SHP77 (cell line): ENCODE measurements at regions not wholly inside any gene's neighbourhood (a gene's known extent, or its start where the extent isn't known, plus 50 kb on each side); places are given as distances from the start of the nearest gene placed in this dataset.
"Not testable (repeated sequence)": the region's sequence is repeated elsewhere in the genome, so short reads cannot be mapped to it uniquely, and the experiment has no call there.

Source experiments
- DNase-seq, 2 experiments: peaks; one replicate each; lab custom pipeline; 2025; lab: John Stamatoyannopoulos, UW

- DNase-seq: no peak
Measured at GRCh38 chr4:118587116-118587831, 97.9 kb upstream of the METTL14 start.

GRCh38 chr4:118587946-118588345 lies 97.2 kb upstream of the METTL14 start:
- no peak for DNase-seq

GRCh38 chr4:118589471-118590055 lies 95.6 kb upstream of the METTL14 start:
- no peak for DNase-seq

- not testable (repeated sequence) for DNase-seq
Measured at GRCh38 chr4:118591339-118592046, 93.7 kb upstream of the METTL14 start.

GRCh38 chr4:118592289-118592688 lies 92.9 kb upstream of the METTL14 start:
- not testable (repeated sequence) for DNase-seq

- DNase-seq: not testable (repeated sequence)
Measured at GRCh38 chr4:118595883-118596282, 89.3 kb upstream of the METTL14 start.

- DNase-seq: not testable (repeated sequence)
Measured at GRCh38 chr4:118625097-118625496, 60.1 kb upstream of the METTL14 start.

- DNase-seq: not testable (repeated sequence)
Measured at GRCh38 chr4:118629697-118630096, 55.5 kb upstream of the METTL14 start.

- DNase-seq: not testable (repeated sequence)
Measured at GRCh38 chr4:118630897-118631296, 54.3 kb upstream of the METTL14 start.

GRCh38 chr4:118631321-118632050 lies 53.7 kb upstream of the METTL14 start:
- not testable (repeated sequence) for DNase-seq

- not testable (repeated sequence) for DNase-seq
Measured at GRCh38 chr4:118633476-118633875, 51.7 kb upstream of the METTL14 start.

- not testable (repeated sequence) for DNase-seq
Measured at GRCh38 chr4:118634126-118634875, 50.9 kb upstream of the METTL14 start.
